HUDEP-2 (cell line): ENCODE measurements at regions not wholly inside any gene's neighbourhood (a gene's known extent, or its start where the extent isn't known, plus 50 kb on each side); places are given as distances from the start of the nearest gene placed in this dataset.
"Not testable (repeated sequence)": the region's sequence is repeated elsewhere in the genome, so short reads cannot be mapped to it uniquely, and the experiment has no call there.

Source experiments
- DNase-seq, 76 experiments: peaks; one replicate each; lab custom pipeline; 2025; ENCODE audit not compliant: unreplicated experiment in 76 of 76; lab: John Stamatoyannopoulos, UW

GRCh38 chr12:66768293-66768692 lies 89.4 kb upstream of the GRIP1 start:
- DNase-seq = no peak

- DNase-seq = no peak
Measured at GRCh38 chr12:66774929-66775328, 96.1 kb upstream of the GRIP1 start.

GRCh38 chr12:66775871-66776270 lies 97.0 kb upstream of the GRIP1 start:
- no peak for DNase-seq

DNA sequence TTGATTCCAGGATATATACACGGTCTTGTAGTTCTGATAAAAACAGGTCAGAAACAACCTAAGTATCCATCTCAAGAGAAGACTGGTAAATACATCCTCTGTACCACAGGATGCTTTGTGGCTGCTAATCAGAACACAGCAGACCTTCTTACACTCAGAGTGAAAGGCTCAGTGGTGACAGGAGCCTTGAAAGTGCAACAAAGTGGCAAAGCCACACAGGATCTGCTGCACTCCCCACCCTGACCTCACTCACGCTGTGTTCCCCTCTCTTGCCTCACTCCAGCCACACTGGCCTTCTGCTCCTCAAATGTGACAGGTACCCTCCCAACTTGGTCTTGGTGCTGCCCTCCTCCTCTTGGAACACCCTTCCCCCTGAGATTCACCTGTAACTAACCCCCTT lies 98.1 kb upstream of the GRIP1 start:
- DNase-seq = no peak

GRCh38 chr12:66779466-66779865 lies 100.6 kb upstream of the GRIP1 start:
- DNase-seq = no peak

DNA sequence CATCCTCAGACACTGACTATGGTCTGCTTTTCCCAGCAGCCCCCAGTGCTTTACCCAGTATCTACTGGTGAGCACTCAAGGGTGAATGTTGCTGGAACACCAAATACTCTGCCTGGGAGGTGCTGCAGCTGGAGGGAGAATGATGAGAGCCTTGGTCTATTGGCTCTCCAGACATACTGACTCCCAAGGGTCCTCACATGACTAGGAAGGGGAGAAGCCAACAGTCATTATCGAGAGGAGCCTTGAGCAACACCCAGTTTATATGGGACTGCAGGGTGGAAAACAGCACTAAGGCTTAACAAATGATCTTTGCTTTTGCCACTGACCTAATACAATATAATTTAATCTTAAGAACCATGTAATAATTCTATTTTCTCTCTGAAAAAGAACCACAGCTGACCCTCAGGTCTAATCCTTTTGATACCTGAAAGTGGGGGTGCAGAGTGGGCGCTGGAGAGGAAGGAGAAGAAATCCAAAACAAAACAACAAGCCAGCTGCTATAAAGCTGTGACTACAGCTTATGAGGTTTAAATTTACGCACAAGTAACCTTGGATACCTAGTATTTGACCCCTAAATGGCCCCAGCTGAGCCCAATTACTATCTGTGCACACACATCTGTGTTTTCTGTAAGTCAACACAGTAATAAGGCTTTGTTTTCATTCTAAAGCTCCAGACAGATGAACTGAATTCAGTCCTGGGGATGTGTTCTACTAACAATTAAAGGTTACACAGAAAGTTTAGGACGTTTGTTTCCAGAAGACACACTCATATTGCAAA lies 107.8 kb upstream of the GRIP1 start:
- no peak for DNase-seq

DNA sequence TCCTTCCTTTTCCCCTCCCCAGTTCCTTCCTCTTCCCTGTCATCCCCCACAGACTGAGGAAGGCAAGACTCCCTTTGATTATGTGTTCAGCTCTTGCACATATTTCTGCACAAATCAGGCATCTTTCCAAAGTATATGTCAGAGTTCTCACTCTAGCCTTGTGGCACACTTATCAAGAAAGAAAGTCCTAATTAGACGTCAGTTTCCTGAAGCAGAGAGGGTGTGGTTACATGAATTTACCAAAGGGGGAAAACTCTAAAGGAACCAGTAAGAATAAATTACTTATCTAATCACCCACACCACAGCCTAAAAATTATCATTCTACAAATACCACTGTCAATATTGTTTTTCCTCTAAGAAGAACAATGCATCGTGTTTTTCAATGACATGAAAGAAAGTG lies 120.7 kb upstream of the GRIP1 start:
- DNase-seq = no peak

- no peak for DNase-seq
Measured at GRCh38 chr12:66800046-66800445, 121.2 kb upstream of the GRIP1 start.

GRCh38 chr12:66803930-66804329 lies 125.1 kb upstream of the GRIP1 start:
- no peak for DNase-seq

DNA sequence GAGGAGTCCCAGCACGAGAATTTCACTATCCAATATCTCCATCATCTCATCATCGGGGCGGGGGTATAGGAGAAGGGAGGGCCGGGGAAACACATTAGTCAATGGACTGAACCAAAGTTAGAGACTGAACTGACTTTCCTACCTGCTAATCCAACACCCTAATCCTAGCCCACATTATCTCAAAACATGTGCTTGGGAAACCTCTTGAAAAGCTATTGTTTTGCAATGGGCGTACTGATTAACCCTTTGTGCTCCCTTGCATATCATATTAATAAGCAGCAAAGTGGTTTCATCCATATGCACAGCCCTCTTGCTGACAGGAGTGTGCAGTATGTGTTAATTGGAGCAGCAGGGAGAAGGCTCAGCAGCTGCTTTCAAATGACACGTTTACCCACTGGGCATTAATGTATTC lies 125.7 kb upstream of the GRIP1 start:
- DNase-seq = no peak

DNA sequence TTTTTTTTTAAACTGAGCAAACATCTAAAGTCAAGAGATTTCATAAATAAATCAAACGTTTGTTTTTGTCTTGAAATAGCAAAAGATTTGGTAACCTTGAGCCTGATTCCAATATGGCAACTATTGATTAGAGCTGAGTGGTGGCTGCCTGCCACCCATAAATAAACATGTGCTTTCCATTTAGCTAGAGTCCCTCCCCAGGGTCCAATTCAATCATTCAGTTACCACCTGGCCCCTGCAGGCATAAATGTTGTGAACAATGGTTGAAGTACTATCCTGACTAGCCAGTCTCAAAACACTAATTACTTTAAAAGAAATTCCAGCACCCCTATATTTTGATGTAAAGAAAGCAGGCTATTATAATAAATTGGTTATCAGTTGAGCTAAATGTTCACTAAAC lies 129.7 kb upstream of the GRIP1 start:
- no peak for DNase-seq

- DNase-seq = no peak
Measured at GRCh38 chr12:66813137-66813892, 134.4 kb upstream of the GRIP1 start.

- no peak for DNase-seq
Measured at GRCh38 chr12:66819587-66819986, 140.7 kb upstream of the GRIP1 start.

DNA sequence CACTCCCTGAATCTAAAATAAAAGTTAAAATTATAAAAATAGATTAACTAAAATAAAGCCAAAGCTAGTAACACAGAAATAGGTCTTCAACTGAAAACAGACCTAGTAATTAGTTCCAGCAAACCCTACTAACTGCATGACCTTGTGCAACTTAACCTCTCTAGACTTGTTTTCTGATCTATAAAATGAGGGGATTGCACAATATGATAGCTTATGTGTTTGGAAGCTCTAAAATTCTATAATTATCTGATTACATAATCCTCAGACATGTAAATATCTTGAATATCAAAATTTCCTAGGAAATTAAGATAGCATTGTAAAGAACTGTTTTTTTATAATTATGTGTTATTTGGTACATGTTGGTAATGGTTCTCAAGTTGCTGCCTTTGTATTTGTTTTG lies 144.1 kb upstream of the GRIP1 start:
- no peak for DNase-seq

DNA sequence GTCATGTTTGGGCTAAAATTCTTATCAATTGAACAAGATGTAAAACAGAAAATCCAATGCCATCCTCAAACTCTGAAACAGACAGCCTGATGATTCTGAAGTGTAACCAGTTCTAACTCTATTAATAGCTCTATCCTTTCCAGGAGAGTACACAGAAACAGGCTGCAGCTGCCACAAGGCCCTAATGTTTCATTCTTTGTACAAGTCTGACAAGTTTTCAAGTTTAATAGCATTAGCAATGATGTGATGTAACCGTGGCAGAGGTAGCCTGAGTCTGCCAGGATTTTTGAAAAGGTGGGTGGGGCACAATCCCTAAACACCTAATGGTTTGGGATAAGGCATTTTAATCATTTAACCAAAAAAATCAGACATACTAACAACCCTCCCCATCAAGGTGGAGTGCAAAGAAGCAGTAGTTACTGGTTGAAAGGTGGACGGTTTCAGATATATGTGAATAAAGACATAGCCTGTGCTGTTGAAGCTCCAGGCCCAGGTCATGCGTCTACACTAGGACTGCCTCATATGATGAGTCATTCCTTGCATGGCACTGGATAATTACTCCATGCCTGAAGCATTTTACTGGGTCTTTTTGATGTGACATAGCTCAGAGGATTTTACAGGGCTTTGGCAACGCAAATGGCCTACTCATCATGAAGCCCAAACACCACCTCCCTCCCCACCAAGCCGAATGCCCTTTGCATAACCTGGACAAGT lies 145.1 kb upstream of the GRIP1 start:
- DNase-seq = no peak

DNA sequence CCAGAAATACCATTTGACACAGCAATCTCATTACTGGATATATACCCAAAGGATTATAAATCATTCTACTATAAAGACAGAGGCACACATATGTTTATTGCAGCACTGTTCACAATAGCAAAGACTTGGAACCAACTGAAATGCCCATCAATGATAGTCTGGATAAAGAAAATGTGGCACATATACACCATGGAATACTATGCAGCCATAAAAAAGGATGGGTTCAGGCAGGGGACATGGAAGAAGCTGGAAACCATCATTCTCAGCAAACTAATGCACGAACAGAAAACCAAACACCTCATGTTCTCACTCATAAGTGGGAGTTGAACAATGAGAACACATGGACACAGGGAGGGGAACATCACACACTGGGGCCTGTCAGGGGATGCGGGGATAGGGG lies 147.0 kb upstream of the GRIP1 start:
- not testable (repeated sequence) for DNase-seq

- no peak for DNase-seq
Measured at GRCh38 chr12:66829660-66830325, 150.9 kb upstream of the GRIP1 start.

DNA sequence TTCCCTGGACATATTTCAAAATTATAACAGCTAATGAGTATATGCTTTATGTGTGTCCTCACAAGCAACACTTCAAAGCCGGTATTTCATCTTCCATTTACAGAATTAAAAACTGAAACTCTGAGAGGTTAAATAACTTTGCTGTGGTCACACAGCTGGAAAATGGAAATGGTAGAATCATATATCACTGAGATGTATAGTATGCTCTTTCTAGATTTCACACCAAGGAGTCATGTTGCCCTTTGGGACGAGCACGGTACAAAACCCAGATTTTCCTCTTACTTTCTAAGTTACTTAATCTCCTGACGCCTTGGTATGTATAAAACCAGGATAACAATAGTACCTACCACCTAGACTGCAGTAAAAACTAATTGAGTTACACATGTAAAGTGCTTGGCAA lies 152.6 kb upstream of the GRIP1 start:
- DNase-seq = no peak

GRCh38 chr12:66832997-66833396 lies 154.1 kb upstream of the GRIP1 start:
- DNase-seq = no peak

DNA sequence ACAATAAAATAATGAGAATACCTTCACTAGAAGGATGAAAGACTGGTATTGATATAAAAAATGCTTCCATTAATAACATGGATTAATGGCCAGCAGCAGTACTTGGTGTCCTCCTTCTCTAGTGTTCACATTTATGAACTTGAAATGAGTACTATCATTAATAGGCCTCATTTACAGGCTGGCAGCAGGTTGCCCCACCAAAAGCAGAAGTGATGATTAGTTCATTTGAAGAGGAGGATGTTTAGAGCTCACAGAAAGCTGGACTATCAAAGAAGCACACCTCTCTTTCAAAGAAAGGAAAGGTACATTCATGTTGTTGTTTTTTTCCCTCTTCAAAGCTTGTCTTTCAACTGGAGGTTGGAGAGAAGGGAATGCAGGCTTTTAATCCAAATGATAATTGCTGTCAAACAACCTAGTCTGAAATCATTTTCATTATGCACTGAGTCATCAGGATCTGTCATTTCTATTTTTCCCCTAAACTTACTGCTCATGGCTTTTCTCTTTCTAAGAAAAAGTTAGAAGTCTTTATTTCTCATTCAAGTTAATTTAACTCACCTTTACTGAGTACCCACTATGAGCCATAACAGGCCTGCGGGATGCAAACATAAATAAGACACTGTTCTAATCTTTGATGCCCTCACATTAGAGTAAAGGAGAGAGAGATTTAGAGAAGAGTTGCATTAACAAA lies 157.9 kb upstream of the GRIP1 start:
- DNase-seq = no peak

DNA sequence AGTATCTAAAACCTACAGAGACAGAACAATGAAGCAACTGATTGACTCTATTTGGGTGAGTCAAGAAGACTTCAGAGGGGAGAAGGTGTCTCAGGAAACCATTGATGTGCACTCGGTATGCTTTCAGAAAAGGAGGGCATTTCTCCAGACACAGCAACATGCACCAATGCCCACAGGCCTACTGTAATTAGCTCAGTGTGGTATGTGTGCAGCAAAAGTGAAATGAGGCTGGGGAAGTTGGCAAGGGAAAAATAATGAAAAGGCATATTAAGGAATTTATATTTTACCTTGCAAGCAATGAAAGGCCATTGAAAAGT lies 158.4 kb upstream of the GRIP1 start:
- no peak for DNase-seq
